ENCODE measurements at regions not wholly inside any gene's neighbourhood (a gene's known extent, or its start where the extent isn't known, plus 50 kb on each side); places are given as distances from the start of the nearest gene placed in this dataset.
"Not testable (repeated sequence)": the region's sequence is repeated elsewhere in the genome, so short reads cannot be mapped to it uniquely, and the experiment has no call there.

- no peaks in the 10 kb centered on the region for H3K9me3 ChIP-seq (replicated peaks in 1 of 3)
- 33 to 40% (median 38%) methylated on average over 2 of the region's 2 CpGs for WGBS, 4 donors
- no peak overlapping the region for H3K4me3 ChIP-seq
- no peaks in the 10 kb centered on the region for H3K36me3 ChIP-seq (replicated peaks in 1 of 2)
- intact Hi-C loops (cut with DNase I): no loop called here
- H3K27ac ChIP-seq: no peak overlapping the region
- no peaks in the 10 kb centered on the region for H3K4me1 ChIP-seq (replicated peaks in 1 of 2)
- no peaks in the 10 kb centered on the region for H3K27me3 ChIP-seq
- TF ChIP-seq, protein P1, sequence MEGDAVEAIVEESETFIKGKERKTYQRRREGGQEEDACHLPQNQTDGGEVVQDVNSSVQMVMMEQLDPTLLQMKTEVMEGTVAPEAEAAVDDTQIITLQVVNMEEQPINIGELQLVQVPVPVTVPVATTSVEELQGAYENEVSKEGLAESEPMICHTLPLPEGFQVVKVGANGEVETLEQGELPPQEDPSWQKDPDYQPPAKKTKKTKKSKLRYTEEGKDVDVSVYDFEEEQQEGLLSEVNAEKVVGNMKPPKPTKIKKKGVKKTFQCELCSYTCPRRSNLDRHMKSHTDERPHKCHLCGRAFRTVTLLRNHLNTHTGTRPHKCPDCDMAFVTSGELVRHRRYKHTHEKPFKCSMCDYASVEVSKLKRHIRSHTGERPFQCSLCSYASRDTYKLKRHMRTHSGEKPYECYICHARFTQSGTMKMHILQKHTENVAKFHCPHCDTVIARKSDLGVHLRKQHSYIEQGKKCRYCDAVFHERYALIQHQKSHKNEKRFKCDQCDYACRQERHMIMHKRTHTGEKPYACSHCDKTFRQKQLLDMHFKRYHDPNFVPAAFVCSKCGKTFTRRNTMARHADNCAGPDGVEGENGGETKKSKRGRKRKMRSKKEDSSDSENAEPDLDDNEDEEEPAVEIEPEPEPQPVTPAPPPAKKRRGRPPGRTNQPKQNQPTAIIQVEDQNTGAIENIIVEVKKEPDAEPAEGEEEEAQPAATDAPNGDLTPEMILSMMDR (IDR thresholded peaks at IDR 0.05): no peak
- no peak for TF ChIP-seq POLR2A (IDR thresholded peaks at IDR 0.05)
- DNase-seq: no peak
Measured at GRCh38 chrX:143287236-143287635, 230.0 kb downstream of the SPANXN3 start.

- Histone ChIP-seq H3K36me3 (replicated peaks in 1 of 2) (no peaks in the 10 kb centered on the region), H3K4me3 (no peak overlapping the region), H3K27ac (no peak overlapping the region), H3K9me3 (replicated peaks in 1 of 3) (no peaks in the 10 kb centered on the region), H3K27me3 (no peaks in the 10 kb centered on the region), H3K4me1 (replicated peaks in 1 of 2) (no peaks in the 10 kb centered on the region)
- no peak for DNase-seq
- no peak for TF ChIP-seq POLR2A (IDR thresholded peaks at IDR 0.05)
- TF ChIP-seq, protein P1 (IDR thresholded peaks at IDR 0.05): no peak
- WGBS, 4 donors: 53 to 85% (median 66%) methylated on average over 5 to 6 of the region's 6 CpGs
- intact Hi-C loops (cut with DNase I): no loop called here
Measured at GRCh38 chrX:143270317-143270716, 244.6 kb downstream of the SPANXN4 start.

DNA sequence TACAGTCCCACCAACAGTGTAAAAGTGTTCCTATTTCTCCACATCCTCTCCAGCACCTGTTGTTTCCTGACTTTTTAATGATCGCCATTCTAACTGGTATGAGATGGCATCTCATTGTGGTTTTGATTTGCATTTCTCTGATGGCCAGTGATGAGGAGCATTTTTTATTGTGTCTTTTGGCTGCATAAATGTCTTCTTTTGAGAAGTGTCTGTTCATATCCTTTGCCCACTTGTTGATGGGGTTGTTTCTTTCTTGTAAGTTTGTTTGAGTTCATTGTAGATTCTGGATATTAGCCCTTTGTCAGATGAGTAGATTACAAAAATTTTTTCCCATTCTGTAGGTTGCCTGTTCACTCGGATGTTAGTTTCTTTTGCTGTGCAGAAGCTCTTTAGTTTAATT, 218.9 kb downstream of the SPANXN4 start:
- H3K36me3 ChIP-seq (replicated peaks in 1 of 2); H3K27me3 ChIP-seq; intact Hi-C loops (cut with DNase I); H3K9me3 ChIP-seq (replicated peaks in 1 of 3); H3K4me3 ChIP-seq; H3K4me1 ChIP-seq (replicated peaks in 1 of 2); H3K27ac ChIP-seq; DNase-seq: not testable (repeated sequence)
- WGBS, 4 donors: 55 to 80% (median 71%) methylated on average over 1 to 2 of the region's 2 CpGs

DNA sequence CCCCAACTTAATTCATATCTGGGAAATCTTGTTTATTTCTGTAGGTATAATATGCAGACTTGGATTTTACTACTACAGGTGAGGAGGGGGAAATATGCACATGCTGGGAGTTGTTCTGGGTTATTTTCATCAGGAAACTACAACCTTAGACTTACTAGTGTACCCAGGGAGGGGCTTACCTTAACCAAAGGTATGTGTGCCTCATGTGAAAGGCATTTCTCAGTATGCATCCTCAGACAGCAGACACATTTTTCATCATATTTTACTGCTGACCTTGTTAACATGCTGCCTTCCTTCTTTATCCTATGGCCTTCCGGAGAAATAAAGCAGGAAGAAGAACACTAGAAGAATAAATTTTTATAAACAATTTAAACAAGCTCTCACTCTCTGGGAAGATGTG, 214.9 kb downstream of the SPANXN4 start:
- Histone ChIP-seq H3K36me3 (replicated peaks in 1 of 2) (no peaks in the 10 kb centered on the region), H3K9me3 (replicated peaks in 1 of 3) (no peaks in the 10 kb centered on the region), H3K4me1 (replicated peaks in 1 of 2) (no peaks in the 10 kb centered on the region), H3K27ac (no peak overlapping the region), H3K4me3 (no peak overlapping the region), H3K27me3 (no peaks in the 10 kb centered on the region)
- 65 to 85% (median 71%) methylated on average over 1 of the region's 1 CpG for WGBS, 4 donors
- intact Hi-C loops (cut with DNase I): no loop called here
- TF ChIP-seq POLR2A (IDR thresholded peaks at IDR 0.05): no peak
- TF ChIP-seq, protein P1 (IDR thresholded peaks at IDR 0.05): no peak
- DNase-seq: no peak

GRCh38 chrX:143231492-143231891, 205.8 kb downstream of the SPANXN4 start:
- no peak overlapping the region for H3K4me3 ChIP-seq
- H3K9me3 ChIP-seq (replicated peaks in 1 of 3): no peaks in the 10 kb centered on the region
- no peaks in the 10 kb centered on the region for H3K36me3 ChIP-seq (replicated peaks in 1 of 2)
- no peak overlapping the region for H3K27ac ChIP-seq
- H3K4me1 ChIP-seq (replicated peaks in 1 of 2): no peaks in the 10 kb centered on the region
- intact Hi-C loops (cut with DNase I): no loop called here
- no peak for TF ChIP-seq POLR2A (IDR thresholded peaks at IDR 0.05)
- TF ChIP-seq, protein P1 (IDR thresholded peaks at IDR 0.05): no peak
- DNase-seq: no peak
- peaks cover 3% of the 10 kb centered on the region for H3K27me3 ChIP-seq
- 56 to 63% (median 59%) methylated on average over 3 to 7 of the region's 7 CpGs for WGBS, 4 donors

- WGBS, 4 donors: 89 to 95% (median 93%) methylated on average over 14 to 27 of the region's 27 CpGs
- H3K27me3 ChIP-seq; DNase-seq; H3K4me3 ChIP-seq; H3K4me1 ChIP-seq (replicated peaks in 1 of 2); H3K27ac ChIP-seq; H3K9me3 ChIP-seq (replicated peaks in 1 of 3); H3K36me3 ChIP-seq (replicated peaks in 1 of 2); intact Hi-C loops (cut with DNase I): not testable (repeated sequence)
Measured at GRCh38 chrX:143228600-143228999, 202.9 kb downstream of the SPANXN4 start.
